ENCODE measurements at regions not wholly inside any gene's neighbourhood (a gene's known extent, or its start where the extent isn't known, plus 50 kb on each side); places are given as distances from the start of the nearest gene placed in this dataset.

DNA sequence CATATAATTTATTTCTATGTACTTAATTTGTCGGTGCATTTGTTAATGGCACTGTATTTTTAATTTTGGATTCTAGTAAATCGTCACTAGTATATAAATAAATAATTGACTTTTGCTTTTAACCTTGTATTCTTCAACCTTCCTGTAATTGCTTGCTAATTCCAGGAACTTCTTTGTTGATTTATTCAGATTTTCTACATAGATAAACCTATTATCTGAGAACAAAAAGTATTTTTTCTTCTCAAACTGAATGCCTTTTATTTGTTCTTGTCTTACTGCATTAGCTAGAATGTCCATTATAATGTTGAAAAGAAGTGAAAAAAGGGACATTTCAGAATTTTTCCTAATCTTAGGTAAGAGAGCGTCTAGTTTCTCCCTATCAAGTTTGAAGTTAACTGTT, 839.1 kb downstream of the SH3BGRL start:
- ChIA-PET CTCF (no interaction called here), POLR2A (no interaction called here)
- Histone ChIP-seq H3K27ac (no peak overlapping the region), H3K4me3 (no peak overlapping the region), H3K4me2 (no peak overlapping the region), H3K9me3 (no peaks in the 10 kb centered on the region), H3K4me1 (no peaks in the 10 kb centered on the region)
- ATAC-seq (no peak), DNase-seq (ENCODE audit: low read depth in 1 of 2, low spot score in 1 of 2) (no peak), FAIRE-seq (no peak)
- 3% methylated on average over 3 of the region's 3 CpGs for WGBS (ENCODE audit: missing lambda C conversion rate)
- TF ChIP-seq FOSL2 (IDR thresholded peaks at IDR 0.05) (no peak), FOSL2 (CRISPR knock-in tag; IDR thresholded peaks at IDR 0.05) (no peak), EP300 (IDR thresholded peaks at IDR 0.05) (no peak), RFX5 (IDR thresholded peaks at IDR 0.05) (no peak), FOXS1 (CRISPR knock-in tag; IDR thresholded peaks at IDR 0.05) (no peak), CHD2 (IDR thresholded peaks at IDR 0.05; ENCODE audit: low read length, partially characterized antibody) (no peak), CBX2 (IDR thresholded peaks at IDR 0.05; ENCODE audit: borderline replicate concordance, low read depth) (no peak)
- TF ChIP-seq, protein P1, sequence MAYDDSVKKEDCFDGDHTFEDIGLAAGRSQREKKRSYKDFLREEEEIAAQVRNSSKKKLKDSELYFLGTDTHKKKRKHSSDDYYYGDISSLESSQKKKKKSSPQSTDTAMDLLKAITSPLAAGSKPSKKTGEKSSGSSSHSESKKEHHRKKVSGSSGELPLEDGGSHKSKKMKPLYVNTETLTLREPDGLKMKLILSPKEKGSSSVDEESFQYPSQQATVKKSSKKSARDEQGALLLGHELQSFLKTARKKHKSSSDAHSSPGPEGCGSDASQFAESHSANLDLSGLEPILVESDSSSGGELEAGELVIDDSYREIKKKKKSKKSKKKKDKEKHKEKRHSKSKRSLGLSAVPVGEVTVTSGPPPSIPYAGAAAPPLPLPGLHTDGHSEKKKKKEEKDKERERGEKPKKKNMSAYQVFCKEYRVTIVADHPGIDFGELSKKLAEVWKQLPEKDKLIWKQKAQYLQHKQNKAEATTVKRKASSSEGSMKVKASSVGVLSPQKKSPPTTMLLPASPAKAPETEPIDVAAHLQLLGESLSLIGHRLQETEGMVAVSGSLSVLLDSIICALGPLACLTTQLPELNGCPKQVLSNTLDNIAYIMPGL (CRISPR knock-in tag; IDR thresholded peaks at IDR 0.05; ENCODE audit: borderline replicate concordance), result no peak
- TF ChIP-seq, protein P2, sequence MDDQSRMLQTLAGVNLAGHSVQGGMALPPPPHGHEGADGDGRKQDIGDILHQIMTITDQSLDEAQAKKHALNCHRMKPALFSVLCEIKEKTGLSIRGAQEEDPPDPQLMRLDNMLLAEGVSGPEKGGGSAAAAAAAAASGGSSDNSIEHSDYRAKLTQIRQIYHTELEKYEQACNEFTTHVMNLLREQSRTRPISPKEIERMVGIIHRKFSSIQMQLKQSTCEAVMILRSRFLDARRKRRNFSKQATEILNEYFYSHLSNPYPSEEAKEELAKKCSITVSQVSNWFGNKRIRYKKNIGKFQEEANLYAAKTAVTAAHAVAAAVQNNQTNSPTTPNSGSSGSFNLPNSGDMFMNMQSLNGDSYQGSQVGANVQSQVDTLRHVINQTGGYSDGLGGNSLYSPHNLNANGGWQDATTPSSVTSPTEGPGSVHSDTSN (IDR thresholded peaks at IDR 0.05), result no peak
- TF ChIP-seq, protein P3, sequence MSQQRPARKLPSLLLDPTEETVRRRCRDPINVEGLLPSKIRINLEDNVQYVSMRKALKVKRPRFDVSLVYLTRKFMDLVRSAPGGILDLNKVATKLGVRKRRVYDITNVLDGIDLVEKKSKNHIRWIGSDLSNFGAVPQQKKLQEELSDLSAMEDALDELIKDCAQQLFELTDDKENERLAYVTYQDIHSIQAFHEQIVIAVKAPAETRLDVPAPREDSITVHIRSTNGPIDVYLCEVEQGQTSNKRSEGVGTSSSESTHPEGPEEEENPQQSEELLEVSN (IDR thresholded peaks at IDR 0.05; ENCODE audit: borderline replicate concordance, low read depth), result no peak

DNA sequence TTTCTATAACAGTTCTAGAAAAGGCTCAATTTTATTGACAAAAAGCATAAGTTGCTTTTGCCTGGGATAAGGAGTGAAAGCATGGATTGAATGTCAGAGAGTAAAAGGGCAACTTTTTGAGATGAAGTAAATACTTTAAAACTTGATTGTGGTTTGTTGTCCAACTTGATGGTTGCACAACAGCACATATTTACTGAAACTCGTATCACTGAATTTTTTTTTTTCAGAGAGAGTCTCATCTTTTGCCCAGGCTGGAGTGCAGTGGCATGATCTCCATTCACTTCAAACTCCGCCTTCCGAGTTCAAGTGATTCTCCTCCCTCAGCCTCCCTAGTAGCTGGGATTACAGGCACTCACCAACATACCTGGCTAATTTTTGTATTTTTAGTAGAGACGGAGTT, 856.8 kb downstream of the SH3BGRL start:
- DNase-seq (ENCODE audit: low read depth in 1 of 2, low spot score in 1 of 2) (no peak), FAIRE-seq (no peak), ATAC-seq (no peak)
- Histone ChIP-seq H3K4me1 (no peaks in the 10 kb centered on the region), H3K9me3 (no peaks in the 10 kb centered on the region), H3K4me2 (no peak overlapping the region), H3K27ac (no peak overlapping the region), H3K4me3 (no peak overlapping the region)
- POLR2A ChIA-PET, result no interaction called here
- TF ChIP-seq, protein P4, sequence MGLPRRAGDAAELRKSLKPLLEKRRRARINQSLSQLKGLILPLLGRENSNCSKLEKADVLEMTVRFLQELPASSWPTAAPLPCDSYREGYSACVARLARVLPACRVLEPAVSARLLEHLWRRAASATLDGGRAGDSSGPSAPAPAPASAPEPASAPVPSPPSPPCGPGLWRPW (IDR thresholded peaks at IDR 0.05), result no peak
- TF ChIP-seq KDM5A (IDR thresholded peaks at IDR 0.05) (no peak), NR3C1 (IDR thresholded peaks at IDR 0.05) (no peak), JUNB (IDR thresholded peaks at IDR 0.05) (no peak), FOXS1 (CRISPR knock-in tag; IDR thresholded peaks at IDR 0.05) (no peak), SMC3 (IDR thresholded peaks at IDR 0.05) (no peak), TP53 (CRISPR knock-in tag; IDR thresholded peaks at IDR 0.05) (no peak), JUN (IDR thresholded peaks at IDR 0.05) (no peak), FOSL2 (IDR thresholded peaks at IDR 0.05) (no peak), FOSL2 (CRISPR knock-in tag; IDR thresholded peaks at IDR 0.05) (no peak), EP300 (IDR thresholded peaks at IDR 0.05) (no peak), RCOR1 (IDR thresholded peaks at IDR 0.05; ENCODE audit: low read depth, low read length) (no peak)
- TF ChIP-seq, protein P5, sequence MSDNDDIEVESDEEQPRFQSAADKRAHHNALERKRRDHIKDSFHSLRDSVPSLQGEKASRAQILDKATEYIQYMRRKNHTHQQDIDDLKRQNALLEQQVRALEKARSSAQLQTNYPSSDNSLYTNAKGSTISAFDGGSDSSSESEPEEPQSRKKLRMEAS (IDR thresholded peaks at IDR 0.05), result no peak
- CTCF ChIA-PET, result no interaction called here
- WGBS (ENCODE audit: missing lambda C conversion rate), result 0% methylated on average over 4 of the region's 4 CpGs

DNA sequence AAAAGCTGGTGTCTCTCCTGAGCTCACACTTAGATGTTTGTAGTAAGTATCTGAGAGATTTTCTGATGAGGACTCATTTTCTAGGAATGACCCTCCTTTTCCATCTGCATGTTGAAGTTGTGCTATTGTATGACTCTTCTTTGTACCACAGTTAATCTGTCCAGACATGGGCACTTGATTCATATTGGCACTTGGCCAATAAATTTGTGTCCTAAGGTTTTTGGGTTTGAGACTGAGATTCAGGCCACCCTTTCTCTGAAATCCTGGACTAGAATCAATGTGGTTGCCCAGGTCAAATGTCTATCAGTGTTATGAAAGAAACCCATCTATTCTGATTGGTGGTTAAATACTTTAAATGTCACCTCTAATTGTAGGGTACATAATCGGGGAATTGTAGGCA, 869.0 kb downstream of the SH3BGRL start:
- H3K4me3 ChIP-seq, result no peak overlapping the region
- no peak for DNase-seq (ENCODE audit: low read depth in 1 of 2, low spot score in 1 of 2)
- TF ChIP-seq, protein P6, sequence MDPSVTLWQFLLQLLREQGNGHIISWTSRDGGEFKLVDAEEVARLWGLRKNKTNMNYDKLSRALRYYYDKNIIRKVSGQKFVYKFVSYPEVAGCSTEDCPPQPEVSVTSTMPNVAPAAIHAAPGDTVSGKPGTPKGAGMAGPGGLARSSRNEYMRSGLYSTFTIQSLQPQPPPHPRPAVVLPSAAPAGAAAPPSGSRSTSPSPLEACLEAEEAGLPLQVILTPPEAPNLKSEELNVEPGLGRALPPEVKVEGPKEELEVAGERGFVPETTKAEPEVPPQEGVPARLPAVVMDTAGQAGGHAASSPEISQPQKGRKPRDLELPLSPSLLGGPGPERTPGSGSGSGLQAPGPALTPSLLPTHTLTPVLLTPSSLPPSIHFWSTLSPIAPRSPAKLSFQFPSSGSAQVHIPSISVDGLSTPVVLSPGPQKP (IDR thresholded peaks at IDR 0.05; ENCODE audit: low read depth, low read length), result no peak
- no peak for TF ChIP-seq MYC (IDR thresholded peaks at IDR 0.05; ENCODE audit: borderline replicate concordance, low read length)
- TF ChIP-seq, protein P3 (IDR thresholded peaks at IDR 0.05; ENCODE audit: borderline replicate concordance, low read depth), result no peak
- TF ChIP-seq SREBF2 (IDR thresholded peaks at IDR 0.05), result no peak
- no peak for TF ChIP-seq GATA3 (IDR thresholded peaks at IDR 0.05; ENCODE audit: borderline replicate concordance)
- TF ChIP-seq RCOR1 (IDR thresholded peaks at IDR 0.05; ENCODE audit: low read depth, low read length), result no peak
- TF ChIP-seq HEYL (CRISPR knock-in tag; IDR thresholded peaks at IDR 0.05), result no peak
- TF ChIP-seq HOXB13 (CRISPR knock-in tag; IDR thresholded peaks at IDR 0.05; ENCODE audit: low read depth), result no peak
- no peak for TF ChIP-seq NPAS2 (CRISPR knock-in tag; IDR thresholded peaks at IDR 0.05; ENCODE audit: borderline replicate concordance)
- no peak for TF ChIP-seq KDM5A (IDR thresholded peaks at IDR 0.05)
- TF ChIP-seq BHLHE40 (IDR thresholded peaks at IDR 0.05; ENCODE audit: low read depth, low read length), result no peak
- no peak for TF ChIP-seq MAFK (IDR thresholded peaks at IDR 0.05; ENCODE audit: partially characterized antibody)
- no peak for TF ChIP-seq HDAC2 (IDR thresholded peaks at IDR 0.05)
- TF ChIP-seq MAZ (IDR thresholded peaks at IDR 0.05; ENCODE audit: borderline replicate concordance, low read depth, low read length), result no peak
- no peak for TF ChIP-seq CBX2 (IDR thresholded peaks at IDR 0.05; ENCODE audit: borderline replicate concordance, low read depth)
- H3K27ac ChIP-seq, result no peak overlapping the region
- no peaks in the 10 kb centered on the region for H3K9me3 ChIP-seq
- no peak overlapping the region for H3K4me2 ChIP-seq
- POLR2A ChIA-PET, result no interaction called here
- WGBS (ENCODE audit: missing lambda C conversion rate), result 10% methylated on average over 1 of the region's 1 CpG
- CTCF ChIA-PET, result no interaction called here
- no peak for ATAC-seq
- no peak for FAIRE-seq
- no peaks in the 10 kb centered on the region for H3K4me1 ChIP-seq
